ENCODE measurements at regions not wholly inside any gene's neighbourhood (a gene's known extent, or its start where the extent isn't known, plus 50 kb on each side); places are given as distances from the start of the nearest gene placed in this dataset.

DNA sequence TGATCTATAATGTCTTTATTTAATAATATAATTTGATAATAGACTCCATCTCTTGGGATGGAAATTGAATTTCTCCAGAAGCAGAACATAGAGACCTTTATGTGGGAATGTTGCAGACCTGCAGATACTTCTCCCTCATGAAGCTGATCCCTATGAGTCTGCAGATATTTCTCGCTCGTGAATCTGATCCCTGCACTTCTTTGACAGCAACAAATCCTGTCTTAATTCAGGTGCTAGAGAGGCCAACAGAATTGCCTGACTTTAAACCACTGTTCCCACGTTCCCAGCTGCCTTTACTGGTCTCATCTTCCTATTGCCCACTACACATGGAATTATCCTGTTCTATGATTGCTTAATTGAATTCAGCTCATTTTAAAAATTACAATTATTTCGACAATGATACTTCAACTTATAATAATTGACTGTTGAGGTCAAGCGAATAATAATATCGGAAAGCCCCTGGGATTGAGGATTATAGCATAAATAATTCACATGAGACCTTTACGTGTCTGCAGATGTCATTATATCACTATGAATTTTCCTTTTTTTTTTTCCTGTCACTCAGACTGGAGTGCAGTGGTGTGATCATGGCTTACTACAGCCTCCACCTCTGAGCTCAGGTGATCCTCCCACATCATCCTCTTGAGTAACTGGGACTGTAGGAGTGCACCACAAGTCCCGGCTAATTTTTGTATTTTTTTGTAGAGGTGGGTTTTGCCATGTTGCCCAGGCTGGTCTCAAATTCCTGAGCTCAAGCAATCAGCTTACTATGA lies 486.4 kb upstream of the ADARB2 start:
- ATAC-seq (ENCODE audit: poor library complexity) (no peak), DNase-seq (no peak)
- intact Hi-C loops (cut with DNase I, micrococcal nuclease) = no loop called here
- Mint-ChIP-seq H3K27ac (no peak overlapping the region), H3K4me1 (ENCODE audit: low read depth) (no peaks in the 10 kb centered on the region), H3K9me3 (no peaks in the 10 kb centered on the region), H3K4me3 (no peak overlapping the region), H3K27me3 (no peaks in the 10 kb centered on the region), H3K36me3 (ENCODE audit: low read depth) (no peaks in the 10 kb centered on the region)
- ChIA-PET POLR2A (no interaction called here), CTCF (no interaction called here)
- H3K4me1 ChIP-seq (ENCODE audit: insufficient read depth, low read length) = no peaks in the 10 kb centered on the region
- no peak overlapping the region for H3K4me3 ChIP-seq (ENCODE audit: low read length)
- no peak overlapping the region for H3K27ac ChIP-seq (ENCODE audit: low read depth in 1 of 2, low read length in 2 of 2)
- H3K36me3 ChIP-seq (ENCODE audit: insufficient read depth, low read length) = no peaks in the 10 kb centered on the region
- TF ChIP-seq, protein P1, sequence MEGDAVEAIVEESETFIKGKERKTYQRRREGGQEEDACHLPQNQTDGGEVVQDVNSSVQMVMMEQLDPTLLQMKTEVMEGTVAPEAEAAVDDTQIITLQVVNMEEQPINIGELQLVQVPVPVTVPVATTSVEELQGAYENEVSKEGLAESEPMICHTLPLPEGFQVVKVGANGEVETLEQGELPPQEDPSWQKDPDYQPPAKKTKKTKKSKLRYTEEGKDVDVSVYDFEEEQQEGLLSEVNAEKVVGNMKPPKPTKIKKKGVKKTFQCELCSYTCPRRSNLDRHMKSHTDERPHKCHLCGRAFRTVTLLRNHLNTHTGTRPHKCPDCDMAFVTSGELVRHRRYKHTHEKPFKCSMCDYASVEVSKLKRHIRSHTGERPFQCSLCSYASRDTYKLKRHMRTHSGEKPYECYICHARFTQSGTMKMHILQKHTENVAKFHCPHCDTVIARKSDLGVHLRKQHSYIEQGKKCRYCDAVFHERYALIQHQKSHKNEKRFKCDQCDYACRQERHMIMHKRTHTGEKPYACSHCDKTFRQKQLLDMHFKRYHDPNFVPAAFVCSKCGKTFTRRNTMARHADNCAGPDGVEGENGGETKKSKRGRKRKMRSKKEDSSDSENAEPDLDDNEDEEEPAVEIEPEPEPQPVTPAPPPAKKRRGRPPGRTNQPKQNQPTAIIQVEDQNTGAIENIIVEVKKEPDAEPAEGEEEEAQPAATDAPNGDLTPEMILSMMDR (IDR thresholded peaks at IDR 0.05) = no peak
- no peaks in the 10 kb centered on the region for H3K27me3 ChIP-seq (ENCODE audit: control insufficient read depth in 1 of 2, insufficient read depth in 2 of 2, low read length in 2 of 2)
- peaks cover 0 to 8% of the 10 kb centered on the region in 2 experiments for H3K9me3 ChIP-seq (ENCODE audit: control insufficient read depth in 1 of 2, insufficient read depth in 1 of 2, low read length in 2 of 2)

DNA sequence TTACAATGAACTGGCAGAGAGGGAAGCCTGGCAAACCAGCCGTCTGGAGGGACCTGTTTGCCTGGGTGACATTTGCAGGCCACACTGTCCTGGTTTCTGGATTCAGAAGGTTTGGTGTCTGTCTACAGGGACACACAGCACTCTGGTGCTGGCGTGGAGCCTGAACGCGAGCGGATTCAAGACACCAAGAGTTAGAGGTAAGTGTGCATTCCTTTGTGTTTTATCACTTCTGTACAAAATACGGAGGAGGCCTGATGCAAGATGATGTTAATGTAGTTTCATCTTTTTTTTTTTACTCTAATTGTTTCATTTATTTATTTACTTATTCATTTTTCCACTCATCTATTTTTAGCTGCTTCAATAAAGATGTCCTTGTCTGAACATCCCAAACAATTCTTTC lies 485.3 kb upstream of the ADARB2 start:
- Histone ChIP-seq H3K36me3 (ENCODE audit: insufficient read depth, low read length) (no peaks in the 10 kb centered on the region), H3K27ac (ENCODE audit: low read depth in 1 of 2, low read length in 2 of 2) (no peak overlapping the region), H3K9me3 (ENCODE audit: control insufficient read depth in 1 of 2, insufficient read depth in 1 of 2, low read length in 2 of 2) (peaks cover 0 to 8% of the 10 kb centered on the region in 2 experiments), H3K4me1 (ENCODE audit: insufficient read depth, low read length) (no peaks in the 10 kb centered on the region), H3K27me3 (ENCODE audit: control insufficient read depth in 1 of 2, insufficient read depth in 2 of 2, low read length in 2 of 2) (no peaks in the 10 kb centered on the region), H3K4me3 (ENCODE audit: low read length) (no peak overlapping the region)
- POLR2A ChIA-PET = no interaction called here
- DNase-seq = no peak
- TF ChIP-seq, protein P1 (IDR thresholded peaks at IDR 0.05) = no peak
- Mint-ChIP-seq H3K27me3 (no peaks in the 10 kb centered on the region), H3K4me1 (ENCODE audit: low read depth) (no peaks in the 10 kb centered on the region), H3K9me3 (no peaks in the 10 kb centered on the region), H3K27ac (no peak overlapping the region), H3K36me3 (ENCODE audit: low read depth) (no peaks in the 10 kb centered on the region), H3K4me3 (no peak overlapping the region)
- CTCF ChIA-PET = no interaction called here
- no peak for ATAC-seq (ENCODE audit: poor library complexity)
- intact Hi-C loops (cut with DNase I, micrococcal nuclease) = no loop called here

DNA sequence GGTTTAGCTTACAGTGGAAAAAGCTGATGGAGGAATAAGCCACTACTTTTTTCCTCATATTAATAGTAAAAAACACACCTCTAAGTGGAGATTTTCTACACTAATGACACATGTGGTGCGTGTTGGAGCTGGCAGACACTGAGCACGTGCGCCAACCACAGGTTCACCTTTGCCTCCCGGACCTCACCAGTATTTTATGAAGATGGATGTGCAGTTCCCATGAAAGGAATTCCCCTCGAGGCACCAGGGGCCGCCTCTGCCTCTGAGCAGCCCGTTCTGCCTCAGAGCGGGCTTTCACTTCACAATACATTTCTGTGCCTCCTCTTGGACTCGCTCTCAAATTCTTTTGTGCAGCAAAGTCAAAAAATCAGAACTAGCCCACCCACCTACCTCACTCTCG lies 477.5 kb upstream of the ADARB2 start:
- Mint-ChIP-seq H3K27ac (no peak overlapping the region), H3K27me3 (peaks cover 17% of the 10 kb centered on the region), H3K9me3 (no peaks in the 10 kb centered on the region), H3K36me3 (ENCODE audit: low read depth) (no peaks in the 10 kb centered on the region), H3K4me1 (ENCODE audit: low read depth) (no peaks in the 10 kb centered on the region), H3K4me3 (no peak overlapping the region)
- Histone ChIP-seq H3K36me3 (ENCODE audit: insufficient read depth, low read length) (no peaks in the 10 kb centered on the region), H3K4me3 (ENCODE audit: low read length) (no peak overlapping the region), H3K27me3 (ENCODE audit: control insufficient read depth in 1 of 2, insufficient read depth in 2 of 2, low read length in 2 of 2) (no peaks in the 10 kb centered on the region), H3K27ac (ENCODE audit: low read depth in 1 of 2, low read length in 2 of 2) (no peak overlapping the region), H3K9me3 (ENCODE audit: control insufficient read depth in 1 of 2, insufficient read depth in 1 of 2, low read length in 2 of 2) (peaks cover 0 to 10% of the 10 kb centered on the region in 2 experiments), H3K4me1 (ENCODE audit: insufficient read depth, low read length) (no peaks in the 10 kb centered on the region)
- CTCF ChIA-PET = no interaction called here
- intact Hi-C loops (cut with DNase I, micrococcal nuclease) = no loop called here
- DNase-seq = no peak
- TF ChIP-seq, protein P1 (IDR thresholded peaks at IDR 0.05) = no peak
- no peak for ATAC-seq (ENCODE audit: poor library complexity)
- POLR2A ChIA-PET = no interaction called here
